ENCODE measurements at regions not wholly inside any gene's neighbourhood (a gene's known extent, or its start where the extent isn't known, plus 50 kb on each side); places are given as distances from the start of the nearest gene placed in this dataset.

DNA sequence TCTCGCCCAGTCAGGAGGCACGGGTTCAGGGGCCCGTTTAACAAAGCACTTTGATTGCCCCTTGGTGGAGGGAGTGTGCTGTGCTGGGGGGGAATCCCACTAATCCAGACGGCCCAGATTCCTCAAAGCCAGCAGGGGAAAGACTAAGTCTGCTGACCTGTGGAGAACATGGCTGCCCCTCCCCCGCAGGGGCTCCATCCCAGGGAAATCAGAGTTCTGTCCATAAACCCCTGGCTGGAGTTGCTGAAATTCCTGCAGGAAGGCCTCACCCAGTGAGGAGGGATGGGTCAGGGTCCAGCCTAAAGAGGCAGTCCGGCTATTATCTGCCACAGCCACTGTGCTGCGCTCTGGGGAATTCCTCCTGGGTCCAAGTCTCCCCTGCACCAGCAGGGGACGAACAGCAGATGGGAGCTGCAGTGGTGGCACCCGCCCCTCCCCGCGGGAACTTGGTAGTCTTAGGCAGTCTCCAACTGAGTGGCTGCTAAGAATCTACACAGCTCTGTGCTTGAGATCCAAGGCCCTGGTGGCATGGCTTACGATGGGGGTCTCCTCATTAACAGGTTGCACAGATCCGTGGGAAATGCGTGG is 174.0 kb upstream of the DAB2 start:
- no peaks in the 10 kb centered on the region for H3K27me3 ChIP-seq (ENCODE audit: control insufficient read depth, insufficient read depth, low read length)
- CTCF ChIA-PET = interaction anchor here (0.6 to 1.7 kb wide), 4 partner anchors 20 to 1139 kb away, joined by 3 to 5 read pairs (median 3); no protein-coding TSS in a partner anchor
- POLR2A ChIA-PET = no interaction called here
- H3K9me3 ChIP-seq (ENCODE audit: control insufficient read depth, insufficient read depth, low read length) = no peaks in the 10 kb centered on the region
- H3K4me3 ChIP-seq (ENCODE audit: low read depth, low read length) = no peak overlapping the region
- no peak overlapping the region for H3K27ac ChIP-seq (ENCODE audit: low read depth, low read length)
- DNase-seq (ENCODE audit: low read depth, low spot score) = no peak
- TF ChIP-seq, protein P1, sequence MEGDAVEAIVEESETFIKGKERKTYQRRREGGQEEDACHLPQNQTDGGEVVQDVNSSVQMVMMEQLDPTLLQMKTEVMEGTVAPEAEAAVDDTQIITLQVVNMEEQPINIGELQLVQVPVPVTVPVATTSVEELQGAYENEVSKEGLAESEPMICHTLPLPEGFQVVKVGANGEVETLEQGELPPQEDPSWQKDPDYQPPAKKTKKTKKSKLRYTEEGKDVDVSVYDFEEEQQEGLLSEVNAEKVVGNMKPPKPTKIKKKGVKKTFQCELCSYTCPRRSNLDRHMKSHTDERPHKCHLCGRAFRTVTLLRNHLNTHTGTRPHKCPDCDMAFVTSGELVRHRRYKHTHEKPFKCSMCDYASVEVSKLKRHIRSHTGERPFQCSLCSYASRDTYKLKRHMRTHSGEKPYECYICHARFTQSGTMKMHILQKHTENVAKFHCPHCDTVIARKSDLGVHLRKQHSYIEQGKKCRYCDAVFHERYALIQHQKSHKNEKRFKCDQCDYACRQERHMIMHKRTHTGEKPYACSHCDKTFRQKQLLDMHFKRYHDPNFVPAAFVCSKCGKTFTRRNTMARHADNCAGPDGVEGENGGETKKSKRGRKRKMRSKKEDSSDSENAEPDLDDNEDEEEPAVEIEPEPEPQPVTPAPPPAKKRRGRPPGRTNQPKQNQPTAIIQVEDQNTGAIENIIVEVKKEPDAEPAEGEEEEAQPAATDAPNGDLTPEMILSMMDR (IDR thresholded peaks at IDR 0.05; ENCODE audit: low read depth, low read length) = no peak

DNA sequence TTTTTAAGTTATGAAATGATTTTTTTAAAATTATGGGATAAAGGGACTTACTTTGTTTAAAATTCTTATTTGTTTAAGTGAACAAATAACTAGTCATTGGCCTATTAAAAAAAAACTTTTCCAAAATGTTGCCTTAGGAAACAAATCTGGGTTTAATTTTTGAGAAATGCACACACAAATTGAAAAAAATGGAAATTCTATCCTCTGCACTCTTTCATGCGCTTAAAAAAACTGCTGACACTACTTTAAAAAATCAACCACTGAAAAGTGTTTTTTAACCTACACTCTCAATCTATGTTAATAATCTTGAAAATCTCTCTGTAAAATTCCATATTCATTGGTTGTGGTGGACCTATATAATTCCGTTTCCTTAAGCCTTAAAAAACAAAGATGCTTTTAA is 163.4 kb upstream of the DAB2 start:
- no peaks in the 10 kb centered on the region for H3K27me3 ChIP-seq (ENCODE audit: control insufficient read depth, insufficient read depth, low read length)
- no peaks in the 10 kb centered on the region for H3K9me3 ChIP-seq (ENCODE audit: control insufficient read depth, insufficient read depth, low read length)
- TF ChIP-seq, protein P1 (IDR thresholded peaks at IDR 0.05; ENCODE audit: low read depth, low read length) = no peak
- no peak overlapping the region for H3K27ac ChIP-seq (ENCODE audit: low read depth, low read length)
- DNase-seq (ENCODE audit: low read depth, low spot score) = no peak
- CTCF ChIA-PET = no interaction called here
- POLR2A ChIA-PET = no interaction called here
- H3K4me3 ChIP-seq (ENCODE audit: low read depth, low read length) = no peak overlapping the region

DNA sequence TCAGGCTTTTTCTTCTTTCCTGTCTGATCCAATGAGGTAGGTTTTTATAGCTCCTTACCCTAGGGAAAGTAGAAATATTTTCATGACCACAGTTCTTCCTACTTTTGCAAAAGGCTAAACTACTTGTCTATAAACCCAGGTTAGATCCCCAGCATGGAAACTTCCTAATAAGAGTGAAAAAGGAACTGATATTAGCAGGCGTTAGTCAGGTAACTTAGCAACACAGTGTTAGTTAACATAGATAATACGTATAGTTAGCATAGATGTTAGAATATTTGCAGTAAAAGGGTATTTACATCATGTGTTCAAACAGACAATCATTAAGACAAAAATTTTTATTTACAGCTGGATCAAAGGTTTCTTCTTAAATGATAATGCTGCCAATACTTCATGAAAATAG is 162.9 kb upstream of the DAB2 start:
- no peaks in the 10 kb centered on the region for H3K9me3 ChIP-seq (ENCODE audit: control insufficient read depth, insufficient read depth, low read length)
- no peak overlapping the region for H3K4me3 ChIP-seq (ENCODE audit: low read depth, low read length)
- DNase-seq (ENCODE audit: low read depth, low spot score) = no peak
- ChIA-PET CTCF (no interaction called here), POLR2A (no interaction called here)
- TF ChIP-seq, protein P1 (IDR thresholded peaks at IDR 0.05; ENCODE audit: low read depth, low read length) = no peak
- no peaks in the 10 kb centered on the region for H3K27me3 ChIP-seq (ENCODE audit: control insufficient read depth, insufficient read depth, low read length)
- H3K27ac ChIP-seq (ENCODE audit: low read depth, low read length) = no peak overlapping the region

DNA sequence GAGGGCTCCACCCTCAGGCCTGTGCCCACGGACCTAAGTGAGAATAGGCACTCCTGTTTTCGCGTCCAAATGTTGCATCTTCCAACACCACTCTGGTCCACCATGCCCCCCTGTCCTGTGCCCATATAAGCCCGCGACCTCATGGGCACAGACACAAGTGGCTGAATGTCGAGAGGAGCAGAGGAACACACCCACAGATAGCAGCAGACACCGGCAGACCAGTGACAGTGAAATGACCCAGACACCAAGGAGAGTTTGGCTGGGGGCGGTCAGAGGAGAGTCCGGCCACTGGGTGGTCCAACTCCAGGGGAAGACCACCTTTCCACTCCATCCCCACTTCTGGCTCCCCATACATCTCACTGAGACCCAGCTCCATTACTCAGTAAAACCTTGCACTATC is 161.4 kb upstream of the DAB2 start:
- TF ChIP-seq, protein P1 (IDR thresholded peaks at IDR 0.05; ENCODE audit: low read depth, low read length) = no peak
- H3K4me3 ChIP-seq (ENCODE audit: low read depth, low read length) = no peak overlapping the region
- H3K9me3 ChIP-seq (ENCODE audit: control insufficient read depth, insufficient read depth, low read length) = no peaks in the 10 kb centered on the region
- H3K27me3 ChIP-seq (ENCODE audit: control insufficient read depth, insufficient read depth, low read length) = no peaks in the 10 kb centered on the region
- H3K27ac ChIP-seq (ENCODE audit: low read depth, low read length) = no peak overlapping the region
- ChIA-PET CTCF (interaction anchor here (1.3 kb wide), 1 partner anchor 16 kb away, joined by 4 read pairs; no protein-coding TSS in a partner anchor), POLR2A (no interaction called here)
- no peak for DNase-seq (ENCODE audit: low read depth, low spot score)

DNA sequence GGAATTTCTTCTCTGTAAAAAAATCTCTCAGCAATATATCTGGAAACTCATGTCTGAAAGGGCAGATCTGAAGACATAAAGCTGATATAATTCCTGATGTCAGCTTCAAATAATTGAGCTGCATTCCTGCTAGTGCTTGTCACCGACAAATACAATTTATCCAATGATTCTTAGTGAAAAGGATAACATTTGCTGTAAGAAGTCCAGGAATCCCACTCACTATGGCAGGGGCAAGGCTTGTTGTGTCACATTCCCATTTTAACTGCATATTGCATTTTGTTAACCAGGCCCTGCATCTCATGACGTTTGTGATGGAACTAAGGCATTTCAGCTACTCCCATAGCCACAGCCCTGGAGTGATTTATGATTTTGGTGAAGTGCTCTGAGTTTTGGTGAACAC is 160.1 kb upstream of the DAB2 start:
- Histone ChIP-seq H3K4me3 (ENCODE audit: low read depth, low read length) (no peak overlapping the region), H3K27ac (ENCODE audit: low read depth, low read length) (no peak overlapping the region), H3K27me3 (ENCODE audit: control insufficient read depth, insufficient read depth, low read length) (no peaks in the 10 kb centered on the region), H3K9me3 (ENCODE audit: control insufficient read depth, insufficient read depth, low read length) (no peaks in the 10 kb centered on the region)
- DNase-seq (ENCODE audit: low read depth, low spot score) = no peak
- TF ChIP-seq, protein P1 (IDR thresholded peaks at IDR 0.05; ENCODE audit: low read depth, low read length) = no peak
- CTCF ChIA-PET = interaction anchor here (1.2 to 1.3 kb wide), 2 partner anchors 14 to 1151 kb away, joined by 4 read pairs; no protein-coding TSS in a partner anchor
- POLR2A ChIA-PET = no interaction called here

Measured in AG04450 (cell line).